DND-41 (cell line): ENCODE measurements at regions not wholly inside any gene's neighbourhood (a gene's known extent, or its start where the extent isn't known, plus 50 kb on each side); places are given as distances from the start of the nearest gene placed in this dataset.

ENCODE experiments used
- ATAC-seq: fragments of 200-7000 bp; cut with Tn5 transposase; 3 replicates; pipeline ENCODE4 v1.9.1; 2021; ENCODE audit warnings: low read depth; ENCODE audit not compliant: insufficient read depth
- DNase-seq: peaks from one replicate; pipeline ENCODE4 v3.0.0-alpha.2; 2020
- H2AFZ ChIP-seq: 2 replicates; pipeline ENCODE4 v1.6.0; 2012; ENCODE audit warnings: low read depth, low read length
- H3K27ac ChIP-seq: 2 replicates; pipeline ENCODE4 v1.5.1; 2012; ENCODE audit warnings: low read length, inconsistent platforms
- H3K27me3 ChIP-seq: fragments of 200-600 bp; sonication (generic); 2 replicates; pipeline ENCODE4 v1.6.0; 2012; ENCODE audit warnings: low read length, mild to moderate bottlenecking, inconsistent platforms; ENCODE audit not compliant: insufficient read depth, poor library complexity
- H3K36me3 ChIP-seq: 2 replicates; pipeline ENCODE4 v1.5.1; 2012; ENCODE audit warnings: low read length, inconsistent platforms; ENCODE audit not compliant: insufficient read depth
- H3K4me1 ChIP-seq: 2 replicates; pipeline ENCODE4 v1.5.1; 2012; ENCODE audit warnings: mild to moderate bottlenecking, low read length; ENCODE audit not compliant: insufficient read depth
- H3K4me2 ChIP-seq: 2 replicates; pipeline ENCODE4 v1.6.0; 2012; ENCODE audit warnings: mild to moderate bottlenecking, moderate library complexity, low read length, inconsistent platforms; ENCODE audit not compliant: insufficient read depth
- H3K4me3 ChIP-seq, 2 experiments: fragments of 200-600 bp in 1 of 2; shearing (Covaris generic) in 1 of 2; 2 replicates each; pipeline ENCODE4 v1.5.1; 2012 to 2016; ENCODE audit warnings: inconsistent platforms in 2 of 2, low read length in 2 of 2, mild to moderate bottlenecking in 2 of 2, low read depth in 1 of 2, moderate library complexity in 1 of 2
- H3K79me2 ChIP-seq: 2 replicates; pipeline ENCODE4 v1.6.0; 2012; ENCODE audit warnings: low read length, inconsistent platforms; ENCODE audit not compliant: insufficient read depth
- H3K9ac ChIP-seq: 2 replicates; pipeline ENCODE4 v1.6.0; 2012; ENCODE audit warnings: low read depth, mild to moderate bottlenecking, inconsistent platforms, low read length, moderate library complexity
- H3K9me3 ChIP-seq: 2 replicates; pipeline ENCODE4 v1.5.1; 2012; ENCODE audit warnings: low read length, moderate library complexity, mild to moderate bottlenecking, inconsistent platforms; ENCODE audit not compliant: insufficient read depth, severe bottlenecking
- H4K20me1 ChIP-seq: 2 replicates; pipeline ENCODE4 v1.6.0; 2012; ENCODE audit warnings: low read length; ENCODE audit not compliant: insufficient read depth
- EZH2 ChIP-seq: IDR thresholded peaks from 3 replicates; pipeline ENCODE4 v1.6.1; 2012; ENCODE audit warnings: borderline replicate concordance, low read depth, mild to moderate bottlenecking, moderate library complexity, low read length, inconsistent platforms; ENCODE audit not compliant: severe bottlenecking
- TF ChIP-seq, protein P1 (sequence below): IDR thresholded peaks from 2 replicates; pipeline ENCODE4 v1.5.1; 2012; ENCODE audit warnings: borderline replicate concordance, low read length, moderate library complexity, mild to moderate bottlenecking; ENCODE audit not compliant: poor library complexity, severe bottlenecking; ENCODE audit errors: extremely low read depth

DNA sequence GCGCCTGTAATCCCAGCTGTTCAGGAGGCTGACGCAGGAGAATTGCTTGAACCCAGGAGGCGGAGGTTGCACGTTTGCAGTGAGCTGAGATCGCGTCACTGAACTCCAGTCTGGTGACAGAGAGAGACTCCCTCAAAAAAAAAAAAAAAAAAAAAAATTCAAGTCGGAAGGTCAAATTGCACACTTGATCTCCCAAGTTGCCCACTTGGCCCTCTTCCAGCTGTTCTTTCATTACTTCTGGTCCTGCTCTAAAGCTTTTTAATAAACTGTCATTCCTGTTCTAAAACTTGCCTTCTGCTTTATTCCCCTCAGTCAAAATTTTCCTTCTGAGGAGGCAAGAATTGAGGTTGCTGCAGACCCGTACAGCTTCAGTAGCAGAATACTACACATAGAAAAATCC is 2358.0 kb downstream of the ARAP2 start:
- TF ChIP-seq EZH2 = no peak
- TF ChIP-seq, protein P1, sequence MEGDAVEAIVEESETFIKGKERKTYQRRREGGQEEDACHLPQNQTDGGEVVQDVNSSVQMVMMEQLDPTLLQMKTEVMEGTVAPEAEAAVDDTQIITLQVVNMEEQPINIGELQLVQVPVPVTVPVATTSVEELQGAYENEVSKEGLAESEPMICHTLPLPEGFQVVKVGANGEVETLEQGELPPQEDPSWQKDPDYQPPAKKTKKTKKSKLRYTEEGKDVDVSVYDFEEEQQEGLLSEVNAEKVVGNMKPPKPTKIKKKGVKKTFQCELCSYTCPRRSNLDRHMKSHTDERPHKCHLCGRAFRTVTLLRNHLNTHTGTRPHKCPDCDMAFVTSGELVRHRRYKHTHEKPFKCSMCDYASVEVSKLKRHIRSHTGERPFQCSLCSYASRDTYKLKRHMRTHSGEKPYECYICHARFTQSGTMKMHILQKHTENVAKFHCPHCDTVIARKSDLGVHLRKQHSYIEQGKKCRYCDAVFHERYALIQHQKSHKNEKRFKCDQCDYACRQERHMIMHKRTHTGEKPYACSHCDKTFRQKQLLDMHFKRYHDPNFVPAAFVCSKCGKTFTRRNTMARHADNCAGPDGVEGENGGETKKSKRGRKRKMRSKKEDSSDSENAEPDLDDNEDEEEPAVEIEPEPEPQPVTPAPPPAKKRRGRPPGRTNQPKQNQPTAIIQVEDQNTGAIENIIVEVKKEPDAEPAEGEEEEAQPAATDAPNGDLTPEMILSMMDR = no peak
- Histone ChIP-seq H3K27me3 (no peaks in the 10 kb centered on the region), H3K4me3 (no peak overlapping the region), H3K27ac (no peak overlapping the region), H4K20me1 (no peaks in the 10 kb centered on the region), H3K4me2 (no peak overlapping the region), H3K79me2 (no peaks in the 10 kb centered on the region), H2AFZ (no peak overlapping the region), H3K9me3 (no peaks in the 10 kb centered on the region), H3K36me3 (no peaks in the 10 kb centered on the region), H3K4me1 (peaks cover 17% of the 10 kb centered on the region), H3K9ac (no peak overlapping the region)
- DNase-seq (no peak), ATAC-seq (no peak)

DNA sequence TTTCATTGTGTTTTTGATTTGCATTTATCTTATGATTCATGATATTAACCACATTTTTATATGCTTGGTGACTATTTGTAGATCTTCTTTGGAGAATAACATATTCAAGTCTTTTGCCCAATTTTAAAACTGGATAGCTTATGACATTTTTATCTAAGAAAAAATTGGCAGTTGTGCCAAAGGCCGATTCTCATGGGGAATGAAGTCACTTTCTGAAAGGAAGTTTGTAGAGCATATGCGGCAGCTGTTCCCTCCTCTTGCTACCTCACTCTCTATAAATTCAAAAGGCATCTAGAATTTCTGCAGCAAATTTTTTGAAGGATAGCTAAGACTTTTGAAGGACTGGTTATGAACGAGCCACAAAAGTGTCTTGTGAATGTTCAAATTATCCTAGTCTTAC is 2353.5 kb downstream of the ARAP2 start:
- TF ChIP-seq EZH2 = no peak
- TF ChIP-seq, protein P1 = no peak

DNA sequence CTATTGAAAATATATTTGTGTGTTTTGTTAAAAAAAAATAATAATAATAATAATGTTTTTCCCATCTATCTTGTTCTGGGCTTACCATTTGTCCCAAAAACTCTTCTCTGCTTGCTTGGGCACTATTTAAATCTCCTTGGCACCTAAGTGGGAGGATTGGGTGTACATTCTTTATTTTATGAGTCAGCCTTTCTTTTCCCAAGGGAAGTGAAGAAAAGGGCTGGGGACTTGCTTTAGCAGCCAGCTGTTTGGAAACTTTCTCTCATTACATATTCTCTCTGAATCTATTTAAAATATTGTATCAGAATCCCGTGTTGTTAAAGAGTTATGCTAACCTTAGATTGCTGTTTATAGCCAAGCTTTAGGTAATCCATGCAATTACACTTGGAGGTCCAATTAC is 2332.4 kb downstream of the ARAP2 start:
- H3K27me3 ChIP-seq = no peaks in the 10 kb centered on the region
- 0 out of 2 replicates have a peak, but pooled peaks cover 4% of the 10 kb centered on the region for H3K4me1 ChIP-seq
- H3K9ac ChIP-seq = no peak overlapping the region
- no peak for TF ChIP-seq EZH2
- TF ChIP-seq, protein P1 = no peak
- H3K4me2 ChIP-seq = no peak overlapping the region
- no peak overlapping the region for H3K4me3 ChIP-seq
- H3K79me2 ChIP-seq = no peaks in the 10 kb centered on the region
- no peak overlapping the region for H2AFZ ChIP-seq
- H3K36me3 ChIP-seq = no peaks in the 10 kb centered on the region
- H4K20me1 ChIP-seq = no peaks in the 10 kb centered on the region
- no peak overlapping the region for H3K27ac ChIP-seq
- ATAC-seq = no peak
- DNase-seq = no peak
- H3K9me3 ChIP-seq = peaks cover 38% of the 10 kb centered on the region

More for the DNA sequence above, 2353.5 kb downstream of the ARAP2 start:
- Histone ChIP-seq H3K36me3 (no peaks in the 10 kb centered on the region), H3K27me3 (no peaks in the 10 kb centered on the region), H3K9ac (no peak overlapping the region), H4K20me1 (no peaks in the 10 kb centered on the region), H3K4me2 (no peak overlapping the region), H3K4me3 (no peak overlapping the region), H3K79me2 (no peaks in the 10 kb centered on the region), H3K27ac (no peak overlapping the region), H2AFZ (no peak overlapping the region), H3K9me3 (no peaks in the 10 kb centered on the region), H3K4me1 (peaks cover 17% of the 10 kb centered on the region)
- DNase-seq = no peak
- ATAC-seq = no peak

DNA sequence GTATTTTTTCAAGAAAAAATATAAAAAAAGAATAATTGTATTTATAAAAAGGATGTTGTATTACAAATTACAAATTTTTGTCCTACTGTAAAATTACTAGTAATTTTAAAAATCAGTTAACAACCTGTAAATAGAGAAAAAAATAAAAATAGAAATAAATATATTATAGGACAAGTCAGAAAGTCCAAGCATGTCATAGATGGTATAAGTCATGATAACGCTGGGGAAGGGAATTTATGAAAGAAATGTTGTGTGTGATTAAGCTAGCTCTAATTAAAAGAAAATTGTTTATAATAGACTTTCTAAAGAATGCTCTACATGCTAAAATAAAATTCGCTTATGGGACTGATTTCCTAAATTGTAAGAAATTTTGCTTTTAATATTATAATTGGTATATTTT is 2329.9 kb downstream of the ARAP2 start:
- Histone ChIP-seq H3K79me2 (no peaks in the 10 kb centered on the region), H3K4me1 (no peaks in the 10 kb centered on the region), H3K36me3 (no peaks in the 10 kb centered on the region), H3K9me3 (peaks cover 36% of the 10 kb centered on the region), H3K4me2 (no peak overlapping the region), H3K4me3 (no peak overlapping the region), H3K9ac (no peak overlapping the region), H3K27me3 (no peaks in the 10 kb centered on the region), H2AFZ (no peak overlapping the region), H4K20me1 (no peaks in the 10 kb centered on the region), H3K27ac (no peak overlapping the region)
- ATAC-seq = no peak
- no peak for DNase-seq
- TF ChIP-seq, protein P1 = no peak
- no peak for TF ChIP-seq EZH2
